Heart left ventricle (tissue), 16 donors: ENCODE measurements at regions not wholly inside any gene's neighbourhood (a gene's known extent, or its start where the extent isn't known, plus 50 kb on each side); places are given as distances from the start of the nearest gene placed in this dataset.

Source experiments
- ATAC-seq, 4 donors: fragments of 200-7000 bp; cut with Tn5 transposase; one replicate each; pipeline ENCODE4 v1.9.1; 2020 to 2022; ENCODE audit warnings: moderate library complexity in 4 of 4, mild to moderate bottlenecking in 3 of 4, moderate number of reproducible peaks in 1 of 4
- DNase-seq, 5 donors: peaks; one replicate each; pipeline ENCODE4 v3.0.0-alpha.2; 2020
- H3K27ac ChIP-seq, 12 donors: fragments of 200-600 bp; sonication (generic) in 4 of 12; one replicate each; pipeline versions ENCODE4 v1.5.0 to v1.8.0; 2016 to 2022; ENCODE audit warnings: mild to moderate bottlenecking in 2 of 12
- H3K27me3 ChIP-seq, 9 donors: fragments of 200-600 bp; sonication (generic) in 2 of 9; one replicate each; pipeline versions ENCODE4 v1.5.1 to v1.8.0; 2016 to 2022; ENCODE audit warnings: mild to moderate bottlenecking in 3 of 9
- H3K36me3 ChIP-seq, 9 donors: fragments of 200-600 bp; sonication (generic) in 2 of 9; one replicate each; pipeline versions ENCODE4 v1.5.0 to v1.8.0; 2018 to 2022; ENCODE audit warnings: mild to moderate bottlenecking in 2 of 9
- H3K4me1 ChIP-seq, 12 donors: fragments of 200-600 bp; sonication (generic) in 4 of 12; one replicate each; pipeline versions ENCODE4 v1.5.0 to v1.8.0; 2016 to 2022; ENCODE audit warnings: mild to moderate bottlenecking in 3 of 12
- H3K4me3 ChIP-seq, 12 donors: fragments of 200-600 bp; sonication (generic) in 4 of 12; one replicate each; pipeline versions ENCODE4 v1.5.0 to v1.8.0; 2017 to 2022; ENCODE audit warnings: mild to moderate bottlenecking in 9 of 12, moderate library complexity in 4 of 12
- H3K9me3 ChIP-seq, 12 donors: fragments of 200-600 bp; sonication (generic) in 4 of 12; one replicate each; pipeline versions ENCODE4 v1.5.0 to v1.8.0; 2016 to 2022; ENCODE audit warnings: mild to moderate bottlenecking in 1 of 12
- POLR2A ChIP-seq, 2 donors: fragments of 450-650 bp; IDR thresholded peaks; one replicate each; pipeline ENCODE4 v1.6.1; 2017; ENCODE audit warnings: antibody characterized with exemption in 2 of 2, mild to moderate bottlenecking in 2 of 2, moderate library complexity in 2 of 2
- WGBS, 4 donors: extraction: QIAGEN DNeasy Blood & Tissue Kit in 2 of 4; methylation state at CpG; one replicate each; pipeline versions ENCODE4 v1.1.5 to v1.1.7; 2013 to 2018; 5-methylcytosine and 5-hydroxymethylcytosine counted together
- intact Hi-C, 10 donors: fragments of 100-400 bp; cut with DNase I; formaldehyde crosslinking; loops; one replicate each; pipeline versions ENCODE4 v1.11.1 to v1.14.2; 2022
- TF ChIP-seq, protein P1 (sequence below), 12 donors: fragments of 200-600 bp; sonication (generic) in 4 of 12; IDR thresholded peaks; one replicate each; pipeline versions ENCODE4 v1.5.0 to v1.8.0; 2018 to 2022; ENCODE audit warnings: antibody characterized with exemption in 12 of 12, mild to moderate bottlenecking in 5 of 12
- donor health status: ischemic (EF 13 %, LVEDD 7.1; RV severe dilation, severe dysfunction).
- donor health status: healthy with polysubstance abuse.
- donor health status: DM: no; HTN: yes; CAD: no.
- donor health status: DM: no; HTN: no; CAD: no.
- donor health status: ischemic (EF 25% LVEDD 6.9; RV normal size, moderate dysfunction).
- donor health status: ischemic (EF 25% LVEDD 5.7; RV mildly dilated, moderate dysfunction).
- donor health status: healthy.
- donor health status: DM: yes; HTN: yes; CAD: no.
- donor health status: ischemic (EF 35%, LVEDD 5.7; RV mildly dilated, moderate dysfunction).
- donor health status: nonischemic (EF 11% LVEDD 7.7; RV severe dilation, severe dysfunction).
- donor health status: DM: yes; HTN: yes; CAD: no.
- donor health status: PGD.
- donor health status: ischemic (EF 29% LVEDD 5.4; RV normal size, mild dysfunction).
- donor health status: nonischemic (EF 23%, LVEDD 6.1; RV moderate dilation, normal function).

DNA sequence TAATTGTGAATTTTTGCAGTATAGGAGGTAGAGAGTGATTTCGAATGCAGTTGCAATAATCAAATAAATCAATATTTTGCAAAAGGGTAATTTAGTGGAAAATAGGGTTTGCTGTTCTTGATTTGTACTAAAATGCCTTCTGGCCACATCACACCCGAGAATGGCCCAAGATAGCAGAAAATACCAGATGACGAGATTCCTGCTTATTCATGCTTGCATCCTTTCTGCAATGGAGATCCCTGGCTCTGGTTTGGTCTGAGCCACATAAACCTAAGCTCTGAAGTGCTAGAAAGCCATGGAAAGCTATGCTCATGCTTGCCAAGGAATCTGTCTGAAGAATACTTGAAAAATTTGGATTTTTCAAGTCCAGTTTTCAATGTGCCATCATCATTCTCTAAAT is 634.2 kb upstream of the COBL start:
- Histone ChIP-seq H3K27me3 (no peaks in the 10 kb centered on the region), H3K27ac (no peak overlapping the region), H3K36me3 (no peaks in the 10 kb centered on the region), H3K4me3 (no peak overlapping the region), H3K4me1 (no peaks in the 10 kb centered on the region), H3K9me3 (peaks cover 0 to 9% (median 0%) of the 10 kb centered on the region in 12 donors)
- intact Hi-C loops, result no loop called here
- ATAC-seq (no peak), DNase-seq (no peak)
- TF ChIP-seq POLR2A (IDR thresholded peaks at IDR 0.05), result no peak
- TF ChIP-seq, protein P1, sequence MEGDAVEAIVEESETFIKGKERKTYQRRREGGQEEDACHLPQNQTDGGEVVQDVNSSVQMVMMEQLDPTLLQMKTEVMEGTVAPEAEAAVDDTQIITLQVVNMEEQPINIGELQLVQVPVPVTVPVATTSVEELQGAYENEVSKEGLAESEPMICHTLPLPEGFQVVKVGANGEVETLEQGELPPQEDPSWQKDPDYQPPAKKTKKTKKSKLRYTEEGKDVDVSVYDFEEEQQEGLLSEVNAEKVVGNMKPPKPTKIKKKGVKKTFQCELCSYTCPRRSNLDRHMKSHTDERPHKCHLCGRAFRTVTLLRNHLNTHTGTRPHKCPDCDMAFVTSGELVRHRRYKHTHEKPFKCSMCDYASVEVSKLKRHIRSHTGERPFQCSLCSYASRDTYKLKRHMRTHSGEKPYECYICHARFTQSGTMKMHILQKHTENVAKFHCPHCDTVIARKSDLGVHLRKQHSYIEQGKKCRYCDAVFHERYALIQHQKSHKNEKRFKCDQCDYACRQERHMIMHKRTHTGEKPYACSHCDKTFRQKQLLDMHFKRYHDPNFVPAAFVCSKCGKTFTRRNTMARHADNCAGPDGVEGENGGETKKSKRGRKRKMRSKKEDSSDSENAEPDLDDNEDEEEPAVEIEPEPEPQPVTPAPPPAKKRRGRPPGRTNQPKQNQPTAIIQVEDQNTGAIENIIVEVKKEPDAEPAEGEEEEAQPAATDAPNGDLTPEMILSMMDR (IDR thresholded peaks at IDR 0.05), result no peak
- 33 to 46% (median 40%) methylated on average over 3 of the region's 3 CpGs for WGBS, 4 donors

DNA sequence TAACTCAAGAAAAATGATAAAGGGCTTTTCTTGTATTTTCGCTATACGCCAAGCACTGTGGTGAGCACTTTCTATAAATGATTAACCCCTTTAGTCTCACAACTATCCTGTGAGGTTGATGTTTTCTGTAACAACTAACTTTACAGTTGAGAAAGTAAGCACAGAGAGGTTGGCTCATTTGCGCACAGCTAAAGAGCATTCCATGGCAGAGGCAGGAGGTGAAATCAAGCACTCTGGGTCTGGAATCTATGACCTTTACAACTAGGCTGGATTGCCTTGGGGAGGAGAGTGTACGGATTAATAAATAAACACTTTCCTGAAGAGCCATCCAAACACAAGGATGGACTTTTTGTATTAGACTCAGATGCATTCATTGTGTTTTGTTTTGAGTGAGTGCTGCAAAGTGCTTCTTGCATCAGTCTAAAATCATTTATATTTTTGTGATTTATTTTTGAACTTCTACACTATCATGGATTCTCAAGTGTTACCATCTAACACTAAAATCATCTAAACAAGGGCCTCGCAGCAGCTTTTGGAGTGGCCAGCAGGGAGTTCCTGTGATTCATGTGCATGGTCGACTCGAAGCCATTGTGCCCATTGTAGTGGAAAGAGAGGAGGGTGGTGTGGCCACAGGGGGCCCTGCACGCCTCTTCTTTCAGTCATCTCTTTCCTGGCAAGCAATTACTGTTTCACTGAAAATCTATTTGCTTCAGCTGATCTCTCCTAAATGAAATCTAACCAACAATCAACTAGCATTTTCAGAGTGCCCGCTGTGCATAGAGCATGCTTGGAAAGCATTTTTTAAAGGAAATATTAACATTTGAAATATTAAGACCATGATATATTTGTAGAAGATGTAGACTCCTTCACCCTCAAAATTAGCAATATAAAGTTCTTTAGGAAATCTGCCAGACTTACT is 633.4 kb upstream of the COBL start:
- TF ChIP-seq, protein P1 (IDR thresholded peaks at IDR 0.05), result no peak
- no peak for TF ChIP-seq POLR2A (IDR thresholded peaks at IDR 0.05)
- Histone ChIP-seq H3K27me3 (no peaks in the 10 kb centered on the region), H3K9me3 (peaks cover 0 to 11% (median 0%) of the 10 kb centered on the region in 12 donors), H3K4me3 (no peak overlapping the region), H3K27ac (no peak overlapping the region), H3K36me3 (no peaks in the 10 kb centered on the region), H3K4me1 (no peaks in the 10 kb centered on the region)
- no peak for ATAC-seq
- WGBS, 4 donors, result 45 to 49% (median 46%) methylated on average over 9 of the region's 9 CpGs
- intact Hi-C loops, result no loop called here
- DNase-seq, result no peak

DNA sequence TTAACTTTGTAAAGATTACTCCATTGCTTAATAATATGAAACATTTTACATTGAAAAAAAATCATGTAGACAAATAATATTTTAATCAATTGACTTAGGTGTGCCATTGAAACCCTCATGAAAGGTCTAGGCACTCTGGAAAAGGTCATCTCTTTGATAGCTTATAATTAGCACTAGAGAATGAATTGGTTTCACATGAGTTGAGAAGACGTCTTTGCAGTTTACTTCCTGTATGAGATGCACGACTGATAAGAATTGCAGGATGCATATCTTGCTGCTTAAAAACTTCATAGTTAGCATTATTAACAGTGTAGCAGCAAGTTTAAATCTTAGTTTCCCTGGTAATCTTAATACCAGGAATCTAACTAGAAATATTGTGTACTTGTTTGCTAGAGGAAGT is 614.2 kb upstream of the COBL start:
- H3K4me3 ChIP-seq, result no peak overlapping the region
- intact Hi-C loops, result no loop called here
- no peak for ATAC-seq

DNA sequence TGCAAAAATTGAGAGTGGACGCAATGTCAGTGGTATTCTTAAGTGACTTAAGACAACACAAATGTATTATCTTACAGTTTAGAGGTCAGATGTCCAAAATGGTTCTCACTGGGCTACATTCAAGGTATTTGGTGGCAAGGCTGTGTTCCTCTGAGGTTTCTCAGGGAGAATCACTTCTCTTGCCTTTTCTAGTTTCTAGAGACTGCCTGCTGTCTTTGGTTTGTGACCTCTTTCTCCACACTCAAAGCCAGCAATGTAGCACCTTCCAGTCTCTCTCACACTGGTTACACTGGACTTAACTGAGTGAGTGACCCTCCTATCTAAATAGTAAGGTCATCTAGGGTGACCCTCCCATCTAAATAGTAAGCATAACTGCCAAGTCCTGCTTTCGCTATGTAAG is 613.2 kb upstream of the COBL start:
- Histone ChIP-seq H3K4me1 (no peaks in the 10 kb centered on the region), H3K9me3 (peaks cover 0 to 16% (median 8%) of the 10 kb centered on the region in 12 donors), H3K27ac (no peak overlapping the region), H3K36me3 (no peaks in the 10 kb centered on the region), H3K4me3 (no peak overlapping the region), H3K27me3 (no peaks in the 10 kb centered on the region)
- no peak for ATAC-seq
- TF ChIP-seq, protein P1 (IDR thresholded peaks at IDR 0.05), result no peak
- no peak for TF ChIP-seq POLR2A (IDR thresholded peaks at IDR 0.05)
- intact Hi-C loops, result loop anchor here in 1 of 10 donors (5.0 kb wide), 1 partner anchor 32 kb away; no protein-coding TSS in a partner anchor
- WGBS, 4 donors, result 43 to 48% (median 45%) methylated on average over 2 of the region's 2 CpGs
- no peak for DNase-seq

More for the DNA sequence above, 614.2 kb upstream of the COBL start:
- no peak overlapping the region for H3K27ac ChIP-seq
- H3K4me1 ChIP-seq, result no peaks in the 10 kb centered on the region
- DNase-seq, result no peak
- H3K36me3 ChIP-seq, result no peaks in the 10 kb centered on the region
- no peaks in the 10 kb centered on the region for H3K27me3 ChIP-seq
- peaks cover 0 to 10% (median 4%) of the 10 kb centered on the region in 12 donors for H3K9me3 ChIP-seq
- 39 to 49% (median 47%) methylated on average over 2 of the region's 2 CpGs for WGBS, 4 donors
- TF ChIP-seq, protein P1 (IDR thresholded peaks at IDR 0.05), result no peak
- TF ChIP-seq POLR2A (IDR thresholded peaks at IDR 0.05), result no peak
